ENCODE measurements at regions not wholly inside any gene's neighbourhood (a gene's known extent, or its start where the extent isn't known, plus 50 kb on each side); places are given as distances from the start of the nearest gene placed in this dataset.

- TF ChIP-seq HMGXB4 (CRISPR knock-in tag; IDR thresholded peaks at IDR 0.05) (no peak), CREB1 (CRISPR knock-in tag; IDR thresholded peaks at IDR 0.05) (no peak)
Observed at GRCh38 chr17:14452856-14453255, 152.0 kb downstream of the HS3ST3B1 start (continued).

GRCh38 chr17:14451729-14452191, 150.9 kb downstream of the HS3ST3B1 start:
- POLR2A ChIA-PET, result no interaction called here
- CTCF ChIA-PET, result no interaction called here
- H3K27me3 Mint-ChIP-seq (ENCODE audit: low read depth), result no peaks in the 10 kb centered on the region

GRCh38 chr17:14448818-14449217, 147.9 kb downstream of the HS3ST3B1 start:
- ChIA-PET POLR2A (interaction anchor here (0.6 kb wide), 1 partner anchor 134 kb away, joined by 3 read pairs; no protein-coding TSS in a partner anchor), CTCF (no interaction called here)
- ATAC-seq (no peak), DNase-seq (ENCODE audit: low spot score) (no peak)
- Mint-ChIP-seq H3K9me3 (peaks cover 12% of the 10 kb centered on the region), H3K4me1 (peaks cover 9% of the 10 kb centered on the region), H3K27me3 (ENCODE audit: low read depth) (peaks cover 2% of the 10 kb centered on the region), H3K36me3 (peaks cover 3% of the 10 kb centered on the region; the same call in 1 of the 2 replicates), H3K27ac (no peak overlapping the region), H3K4me3 (no peak overlapping the region)
- TF ChIP-seq ATF2 (CRISPR knock-in tag; IDR thresholded peaks at IDR 0.05; ENCODE audit: borderline replicate concordance, low read depth), result no peak
- no peak for TF ChIP-seq ZSCAN18 (CRISPR knock-in tag; IDR thresholded peaks at IDR 0.05)
- TF ChIP-seq RORB (CRISPR knock-in tag; IDR thresholded peaks at IDR 0.05), result no peak
- TF ChIP-seq KAT7 (CRISPR knock-in tag; IDR thresholded peaks at IDR 0.05; ENCODE audit: borderline replicate concordance), result no peak
- no peak for TF ChIP-seq OVOL2 (CRISPR knock-in tag; IDR thresholded peaks at IDR 0.05; ENCODE audit: borderline replicate concordance)
- no peak for TF ChIP-seq NFYB (CRISPR knock-in tag; conservative IDR thresholded peaks at IDR 0.05; ENCODE audit: low read depth)
- no peak for TF ChIP-seq SP1 (CRISPR knock-in tag; conservative IDR thresholded peaks at IDR 0.05)

More at GRCh38 chr17:14451729-14452191, 150.9 kb downstream of the HS3ST3B1 start:
- Mint-ChIP-seq H3K4me3 (no peak overlapping the region), H3K36me3 (no peaks in the 10 kb centered on the region), H3K27ac (no peak overlapping the region), H3K4me1 (peaks cover 10% of the 10 kb centered on the region), H3K9me3 (no peaks in the 10 kb centered on the region)
- DNase-seq (ENCODE audit: low spot score) (no peak), ATAC-seq (no peak)
- TF ChIP-seq ESRRA (CRISPR knock-in tag; IDR thresholded peaks at IDR 0.05; ENCODE audit: borderline replicate concordance) (no peak), IRF2 (CRISPR knock-in tag; IDR thresholded peaks at IDR 0.05; ENCODE audit: borderline replicate concordance, low read depth) (no peak), ELF4 (CRISPR knock-in tag; IDR thresholded peaks at IDR 0.05; ENCODE audit: low read depth) (no peak), MXD4 (CRISPR knock-in tag; IDR thresholded peaks at IDR 0.05; ENCODE audit: borderline replicate concordance) (no peak), ATF3 (CRISPR knock-in tag; conservative IDR thresholded peaks at IDR 0.05) (no peak), ZNF138 (CRISPR knock-in tag; conservative IDR thresholded peaks at IDR 0.05) (no peak), ZNF512 (CRISPR knock-in tag; IDR thresholded peaks at IDR 0.05; ENCODE audit: borderline replicate concordance) (no peak), GABPB1 (CRISPR knock-in tag; IDR thresholded peaks at IDR 0.05) (no peak), JAZF1 (CRISPR knock-in tag; IDR thresholded peaks at IDR 0.05) (no peak), E2F1 (CRISPR knock-in tag; IDR thresholded peaks at IDR 0.05) (no peak), ATF2 (CRISPR knock-in tag; IDR thresholded peaks at IDR 0.05; ENCODE audit: borderline replicate concordance, low read depth) (no peak)

All from WTC11 (cell line).